Trophoblast cell (in vitro differentiated cells and primary cell): ENCODE measurements at regions not wholly inside any gene's neighbourhood (a gene's known extent, or its start where the extent isn't known, plus 50 kb on each side); places are given as distances from the start of the nearest gene placed in this dataset.

ENCODE experiments used
- DNase-seq, 2 donors: peaks; one replicate each; pipeline ENCODE4 v3.0.0-alpha.2; 2016
- H2AFZ ChIP-seq: 2 replicates; pipeline ENCODE4 v1.6.1; 2013; ENCODE audit warnings: low read length, moderate library complexity, mild to moderate bottlenecking; ENCODE audit not compliant: insufficient read depth, poor library complexity
- H2AK5ac ChIP-seq: 2 replicates; pipeline ENCODE4 v1.6.1; 2013; ENCODE audit warnings: mild to moderate bottlenecking, low read length
- H2BK120ac ChIP-seq: 2 replicates; pipeline ENCODE4 v1.6.1; 2013; ENCODE audit warnings: low read length, mild to moderate bottlenecking, moderate library complexity; ENCODE audit not compliant: insufficient read depth, poor library complexity
- H2BK12ac ChIP-seq: 2 replicates; pipeline ENCODE4 v1.6.1; 2013; ENCODE audit warnings: mild to moderate bottlenecking, low read length, moderate library complexity
- H2BK5ac ChIP-seq: 2 replicates; pipeline ENCODE4 v1.6.1; 2013; ENCODE audit warnings: low read length, low read depth, moderate library complexity, mild to moderate bottlenecking; ENCODE audit not compliant: poor library complexity
- H3K14ac ChIP-seq: 2 replicates; pipeline ENCODE4 v1.6.1; 2013; ENCODE audit warnings: mild to moderate bottlenecking, low read length
- H3K18ac ChIP-seq: 2 replicates; pipeline ENCODE4 v1.6.1; 2013; ENCODE audit warnings: mild to moderate bottlenecking, low read length
- H3K23ac ChIP-seq: 2 replicates; pipeline ENCODE4 v1.6.1; 2013; ENCODE audit warnings: low read length
- H3K27ac ChIP-seq: 2 replicates; pipeline ENCODE4 v1.5.1; 2013; ENCODE audit warnings: low read depth, mild to moderate bottlenecking, inconsistent platforms, low read length, moderate library complexity
- H3K27me3 ChIP-seq: 2 replicates; pipeline ENCODE4 v1.6.1; 2013; ENCODE audit warnings: inconsistent platforms, mild to moderate bottlenecking, low read length, moderate library complexity; ENCODE audit not compliant: insufficient read depth
- H3K36me3 ChIP-seq, 2 experiments: 1 replicate in 1 of 2; 2 replicates in 1 of 2; pipeline ENCODE4 v1.6.1; 2013; ENCODE audit warnings: low read length in 2 of 2, mild to moderate bottlenecking in 2 of 2, moderate library complexity in 1 of 2; ENCODE audit not compliant: insufficient read depth in 2 of 2, control insufficient read depth in 1 of 2
- H3K4ac ChIP-seq: 2 replicates; pipeline ENCODE4 v1.6.1; 2013; ENCODE audit warnings: low read depth, mild to moderate bottlenecking, low read length, moderate library complexity
- H3K4me1 ChIP-seq, 2 experiments: 1 replicate in 1 of 2; 2 replicates in 1 of 2; pipeline ENCODE4 v1.6.1; 2013; ENCODE audit warnings: low read length in 2 of 2, mild to moderate bottlenecking in 2 of 2, moderate library complexity in 1 of 2; ENCODE audit not compliant: insufficient read depth in 2 of 2, control insufficient read depth in 1 of 2
- H3K4me2 ChIP-seq: 2 replicates; pipeline ENCODE4 v1.6.1; 2013; ENCODE audit warnings: inconsistent platforms, mild to moderate bottlenecking, low read length, moderate library complexity
- H3K4me3 ChIP-seq: 2 replicates; pipeline ENCODE4 v1.5.1; 2013; ENCODE audit warnings: mild to moderate bottlenecking, low read depth, low read length, inconsistent platforms
- H3K79me1 ChIP-seq: one replicate; pipeline ENCODE4 v1.6.1; 2013; ENCODE audit warnings: low read length
- H3K79me2 ChIP-seq: 2 replicates; pipeline ENCODE4 v1.6.1; 2013; ENCODE audit warnings: low read length, mild to moderate bottlenecking; ENCODE audit not compliant: control insufficient read depth, insufficient read depth, poor library complexity
- H3K9ac ChIP-seq: 2 replicates; pipeline ENCODE4 v1.6.1; 2013; ENCODE audit warnings: mild to moderate bottlenecking, low read length
- H3K9me3 ChIP-seq: 2 replicates; pipeline ENCODE4 v1.6.1; 2013; ENCODE audit warnings: low read depth, mild to moderate bottlenecking, control low read depth, inconsistent platforms, low read length; ENCODE audit not compliant: insufficient read depth
- H4K12ac ChIP-seq: 2 replicates; pipeline ENCODE4 v1.6.1; 2013; ENCODE audit warnings: low read depth, mild to moderate bottlenecking, low read length, moderate library complexity
- H4K8ac ChIP-seq: 2 replicates; pipeline ENCODE4 v1.6.1; 2013; ENCODE audit warnings: low read depth, mild to moderate bottlenecking, low read length, moderate library complexity
- H4K91ac ChIP-seq: one replicate; pipeline ENCODE4 v1.6.1; 2013; ENCODE audit warnings: low read depth, mild to moderate bottlenecking, low read length, moderate library complexity
- WGBS: extraction: QIAGEN DNeasy Blood & Tissue Kit; methylation state at CpG from one replicate; pipeline ENCODE4 v1.1.7; 2013; ENCODE audit warnings: missing lambda C conversion rate; ENCODE audit not compliant: insufficient read length, insufficient coverage; ENCODE audit errors: extremely low coverage; 5-methylcytosine and 5-hydroxymethylcytosine counted together

- DNase-seq: no peak
- Histone ChIP-seq H2BK12ac (no peak overlapping the region), H3K27ac (no peak overlapping the region), H3K4me2 (no peak overlapping the region), H3K23ac (no peak overlapping the region), H3K36me3 (no peaks in the 10 kb centered on the region), H3K18ac (no peak overlapping the region), H2AFZ (no peak overlapping the region), H3K4me3 (no peak overlapping the region), H3K27me3 (no peaks in the 10 kb centered on the region), H3K9ac (no peak overlapping the region), H2AK5ac (no peak overlapping the region), H4K8ac (no peak overlapping the region), H2BK120ac (no peak overlapping the region), H3K79me2 (no peaks in the 10 kb centered on the region), H3K14ac (no peak overlapping the region), H3K79me1 (no peaks in the 10 kb centered on the region), H3K9me3 (no peaks in the 10 kb centered on the region), H4K91ac (no peak overlapping the region), H3K4ac (no peak overlapping the region), H4K12ac (no peak overlapping the region), H3K4me1 (no peaks in the 10 kb centered on the region), H2BK5ac (no peak overlapping the region)
- no CpG with 5 or more reads among the region's 14 CpGs for WGBS
Observed at GRCh38 chr18:78072375-78072774, 822.7 kb downstream of the GALR1 start.

GRCh38 chr18:78073275-78073674 is 823.6 kb downstream of the GALR1 start:
- H2BK12ac ChIP-seq: no peak overlapping the region
- no peak overlapping the region for H2BK5ac ChIP-seq
- no peaks in the 10 kb centered on the region for H3K79me2 ChIP-seq
- H3K27ac ChIP-seq: no peak overlapping the region
- H3K4me2 ChIP-seq: no peak overlapping the region
- H3K79me1 ChIP-seq: no peaks in the 10 kb centered on the region
- H3K18ac ChIP-seq: no peak overlapping the region
- no peak overlapping the region for H3K9ac ChIP-seq
- H3K36me3 ChIP-seq: no peaks in the 10 kb centered on the region
- no peaks in the 10 kb centered on the region for H3K4me1 ChIP-seq
- no peak for DNase-seq
- H2BK120ac ChIP-seq: no peak overlapping the region
- no peak overlapping the region for H3K14ac ChIP-seq
- no peak overlapping the region for H3K4ac ChIP-seq
- H2AK5ac ChIP-seq: no peak overlapping the region
- H3K23ac ChIP-seq: no peak overlapping the region
- H4K8ac ChIP-seq: no peak overlapping the region
- no peaks in the 10 kb centered on the region for H3K9me3 ChIP-seq
- no peak overlapping the region for H4K12ac ChIP-seq
- no peaks in the 10 kb centered on the region for H3K27me3 ChIP-seq
- no CpG with 5 or more reads among the region's 5 CpGs for WGBS
- H2AFZ ChIP-seq: no peak overlapping the region
- no peak overlapping the region for H4K91ac ChIP-seq
- H3K4me3 ChIP-seq: no peak overlapping the region

GRCh38 chr18:78074400-78075020 is 824.9 kb downstream of the GALR1 start:
- Histone ChIP-seq H3K4me2 (no peak overlapping the region), H2BK5ac (no peak overlapping the region), H3K14ac (no peak overlapping the region), H3K79me1 (no peaks in the 10 kb centered on the region), H3K4me3 (no peak overlapping the region), H4K8ac (no peak overlapping the region), H3K9me3 (no peaks in the 10 kb centered on the region), H2BK12ac (no peak overlapping the region), H3K18ac (no peak overlapping the region), H3K27me3 (no peaks in the 10 kb centered on the region), H4K12ac (no peak overlapping the region), H3K27ac (no peak overlapping the region), H2AK5ac (no peak overlapping the region), H3K9ac (no peak overlapping the region), H3K23ac (no peak overlapping the region), H4K91ac (no peak overlapping the region), H2BK120ac (no peak overlapping the region), H3K79me2 (no peaks in the 10 kb centered on the region), H3K36me3 (no peaks in the 10 kb centered on the region), H3K4ac (no peak overlapping the region), H3K4me1 (no peaks in the 10 kb centered on the region), H2AFZ (no peak overlapping the region)
- WGBS: no CpG with 5 or more reads among the region's 12 CpGs
- DNase-seq: no peak

- no peak overlapping the region for H4K91ac ChIP-seq
- no peaks in the 10 kb centered on the region for H3K79me1 ChIP-seq
- H2BK5ac ChIP-seq: no peak overlapping the region
- no peak overlapping the region for H3K18ac ChIP-seq
- H3K9me3 ChIP-seq: no peaks in the 10 kb centered on the region
- no peak overlapping the region for H3K4me3 ChIP-seq
- H3K27me3 ChIP-seq: no peaks in the 10 kb centered on the region
- H3K9ac ChIP-seq: no peak overlapping the region
- no peak overlapping the region for H3K27ac ChIP-seq
- H2BK12ac ChIP-seq: no peak overlapping the region
- no peaks in the 10 kb centered on the region for H3K4me1 ChIP-seq
- DNase-seq: no peak
- H3K23ac ChIP-seq: no peak overlapping the region
- H2BK120ac ChIP-seq: no peak overlapping the region
- no peak overlapping the region for H4K8ac ChIP-seq
- H3K4me2 ChIP-seq: no peak overlapping the region
- H2AK5ac ChIP-seq: no peak overlapping the region
- H4K12ac ChIP-seq: no peak overlapping the region
- no peak overlapping the region for H3K4ac ChIP-seq
- H3K36me3 ChIP-seq: no peaks in the 10 kb centered on the region
- WGBS: no CpG with 5 or more reads among the region's 13 CpGs
- no peak overlapping the region for H3K14ac ChIP-seq
- no peak overlapping the region for H2AFZ ChIP-seq
- H3K79me2 ChIP-seq: no peaks in the 10 kb centered on the region
Observed at GRCh38 chr18:78080081-78080480, 830.4 kb downstream of the GALR1 start.
